ENCODE measurements at regions not wholly inside any gene's neighbourhood (a gene's known extent, or its start where the extent isn't known, plus 50 kb on each side); places are given as distances from the start of the nearest gene placed in this dataset.

DNA sequence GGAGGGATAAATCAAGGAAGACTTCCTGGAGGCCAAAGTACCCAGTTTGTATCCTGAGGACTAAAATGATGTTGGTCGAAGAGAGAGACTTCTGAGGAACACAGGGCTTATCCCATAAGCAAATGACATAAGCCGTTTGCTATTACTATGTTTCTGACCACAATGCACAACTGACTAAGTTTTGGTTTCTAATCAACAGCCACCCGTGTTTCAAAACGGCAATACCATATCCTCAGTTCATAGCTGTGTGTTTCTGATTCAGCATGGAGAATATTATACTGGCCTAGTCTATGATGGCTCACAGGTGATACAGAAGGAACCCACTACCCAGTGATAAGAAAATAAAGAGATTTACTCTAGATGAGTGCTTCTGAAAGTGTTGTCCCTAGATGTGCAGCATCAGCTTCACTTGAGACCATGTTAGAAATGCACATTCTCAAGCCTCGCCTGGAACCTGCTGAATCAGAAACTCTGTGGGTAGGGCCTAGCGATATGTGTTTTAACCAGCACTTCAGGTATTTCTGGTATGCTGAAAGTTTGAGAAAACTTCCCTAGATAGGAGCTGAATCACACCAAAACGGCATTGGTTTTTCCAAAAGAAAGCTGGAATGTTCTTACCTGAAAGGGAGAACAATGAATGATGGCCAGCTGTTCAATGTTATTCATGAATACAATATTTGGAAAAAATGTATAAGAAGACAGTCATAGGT lies 639.7 kb upstream of the NR2F2 start:
- DNase-seq (ENCODE audit: low read depth in 1 of 2, low spot score in 1 of 2): no peak
- H3K4me3 ChIP-seq (replicated peaks; ENCODE audit: insufficient read depth, low read length): no peak overlapping the region
- TF ChIP-seq POLR2AphosphoS5 (IDR thresholded peaks at IDR 0.05; ENCODE audit: low read depth) (no peak), GABPA (IDR thresholded peaks at IDR 0.05; ENCODE audit: low read depth) (no peak), SPI1 (IDR thresholded peaks at IDR 0.05; ENCODE audit: borderline replicate concordance, low read depth) (no peak)
- TF ChIP-seq, protein P1, sequence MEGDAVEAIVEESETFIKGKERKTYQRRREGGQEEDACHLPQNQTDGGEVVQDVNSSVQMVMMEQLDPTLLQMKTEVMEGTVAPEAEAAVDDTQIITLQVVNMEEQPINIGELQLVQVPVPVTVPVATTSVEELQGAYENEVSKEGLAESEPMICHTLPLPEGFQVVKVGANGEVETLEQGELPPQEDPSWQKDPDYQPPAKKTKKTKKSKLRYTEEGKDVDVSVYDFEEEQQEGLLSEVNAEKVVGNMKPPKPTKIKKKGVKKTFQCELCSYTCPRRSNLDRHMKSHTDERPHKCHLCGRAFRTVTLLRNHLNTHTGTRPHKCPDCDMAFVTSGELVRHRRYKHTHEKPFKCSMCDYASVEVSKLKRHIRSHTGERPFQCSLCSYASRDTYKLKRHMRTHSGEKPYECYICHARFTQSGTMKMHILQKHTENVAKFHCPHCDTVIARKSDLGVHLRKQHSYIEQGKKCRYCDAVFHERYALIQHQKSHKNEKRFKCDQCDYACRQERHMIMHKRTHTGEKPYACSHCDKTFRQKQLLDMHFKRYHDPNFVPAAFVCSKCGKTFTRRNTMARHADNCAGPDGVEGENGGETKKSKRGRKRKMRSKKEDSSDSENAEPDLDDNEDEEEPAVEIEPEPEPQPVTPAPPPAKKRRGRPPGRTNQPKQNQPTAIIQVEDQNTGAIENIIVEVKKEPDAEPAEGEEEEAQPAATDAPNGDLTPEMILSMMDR (IDR thresholded peaks at IDR 0.05; ENCODE audit: insufficient read depth, low read length): no peak
- TF ChIP-seq, protein P2, sequence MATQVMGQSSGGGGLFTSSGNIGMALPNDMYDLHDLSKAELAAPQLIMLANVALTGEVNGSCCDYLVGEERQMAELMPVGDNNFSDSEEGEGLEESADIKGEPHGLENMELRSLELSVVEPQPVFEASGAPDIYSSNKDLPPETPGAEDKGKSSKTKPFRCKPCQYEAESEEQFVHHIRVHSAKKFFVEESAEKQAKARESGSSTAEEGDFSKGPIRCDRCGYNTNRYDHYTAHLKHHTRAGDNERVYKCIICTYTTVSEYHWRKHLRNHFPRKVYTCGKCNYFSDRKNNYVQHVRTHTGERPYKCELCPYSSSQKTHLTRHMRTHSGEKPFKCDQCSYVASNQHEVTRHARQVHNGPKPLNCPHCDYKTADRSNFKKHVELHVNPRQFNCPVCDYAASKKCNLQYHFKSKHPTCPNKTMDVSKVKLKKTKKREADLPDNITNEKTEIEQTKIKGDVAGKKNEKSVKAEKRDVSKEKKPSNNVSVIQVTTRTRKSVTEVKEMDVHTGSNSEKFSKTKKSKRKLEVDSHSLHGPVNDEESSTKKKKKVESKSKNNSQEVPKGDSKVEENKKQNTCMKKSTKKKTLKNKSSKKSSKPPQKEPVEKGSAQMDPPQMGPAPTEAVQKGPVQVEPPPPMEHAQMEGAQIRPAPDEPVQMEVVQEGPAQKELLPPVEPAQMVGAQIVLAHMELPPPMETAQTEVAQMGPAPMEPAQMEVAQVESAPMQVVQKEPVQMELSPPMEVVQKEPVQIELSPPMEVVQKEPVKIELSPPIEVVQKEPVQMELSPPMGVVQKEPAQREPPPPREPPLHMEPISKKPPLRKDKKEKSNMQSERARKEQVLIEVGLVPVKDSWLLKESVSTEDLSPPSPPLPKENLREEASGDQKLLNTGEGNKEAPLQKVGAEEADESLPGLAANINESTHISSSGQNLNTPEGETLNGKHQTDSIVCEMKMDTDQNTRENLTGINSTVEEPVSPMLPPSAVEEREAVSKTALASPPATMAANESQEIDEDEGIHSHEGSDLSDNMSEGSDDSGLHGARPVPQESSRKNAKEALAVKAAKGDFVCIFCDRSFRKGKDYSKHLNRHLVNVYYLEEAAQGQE (IDR thresholded peaks at IDR 0.05; ENCODE audit: insufficient replicate concordance, low read depth): no peak
- no peak overlapping the region for H3K27ac ChIP-seq (replicated peaks)
- no peaks in the 10 kb centered on the region for H3K27me3 ChIP-seq (ENCODE audit: insufficient read depth, poor library complexity, severe bottlenecking)

DNA sequence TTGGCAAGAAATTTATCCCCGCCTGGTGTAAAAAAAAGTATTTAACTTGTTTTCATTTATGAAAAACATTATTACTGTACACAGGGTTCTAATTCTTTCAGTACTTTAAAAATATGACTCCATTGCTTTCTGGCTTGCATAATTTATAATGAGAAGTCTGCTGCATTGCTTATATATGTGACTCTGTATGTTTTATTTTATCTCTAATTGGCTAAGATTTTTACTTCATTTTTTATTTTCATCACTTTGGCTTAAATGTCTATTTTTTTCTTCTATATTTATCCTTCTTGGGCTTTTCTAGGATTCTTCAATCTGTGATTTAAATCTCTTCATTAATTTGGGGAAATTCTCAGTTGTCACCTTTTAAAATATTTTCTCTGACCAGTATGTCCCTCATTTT lies 636.6 kb upstream of the NR2F2 start:
- DNase-seq (ENCODE audit: low read depth in 1 of 2, low spot score in 1 of 2): no peak

DNA sequence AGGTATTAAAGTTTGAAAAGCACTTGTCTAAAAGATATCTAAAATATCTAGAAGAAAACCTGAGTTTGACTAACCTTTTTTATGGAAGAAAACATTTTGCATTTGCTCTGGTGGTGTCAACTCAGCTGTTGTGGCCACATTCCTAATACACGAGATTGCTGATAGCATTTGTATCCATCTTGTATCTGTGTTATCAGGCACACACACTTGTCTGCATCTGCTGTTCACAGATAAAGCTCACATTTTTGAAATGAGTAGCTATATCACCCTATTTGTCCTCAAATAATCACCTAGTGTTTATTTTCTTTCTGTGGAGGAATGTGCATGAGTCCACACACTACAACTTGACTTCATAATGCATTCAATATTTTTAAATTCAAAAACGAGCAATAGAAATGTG lies 632.3 kb upstream of the NR2F2 start:
- Histone ChIP-seq H3K27me3 (ENCODE audit: insufficient read depth, poor library complexity, severe bottlenecking) (no peaks in the 10 kb centered on the region), H3K4me3 (replicated peaks; ENCODE audit: insufficient read depth, low read length) (no peak overlapping the region), H3K27ac (replicated peaks) (no peak overlapping the region)
- DNase-seq (ENCODE audit: low read depth in 1 of 2, low spot score in 1 of 2): no peak
- TF ChIP-seq POLR2AphosphoS5 (IDR thresholded peaks at IDR 0.05; ENCODE audit: low read depth) (no peak), SPI1 (IDR thresholded peaks at IDR 0.05; ENCODE audit: borderline replicate concordance, low read depth) (no peak), GABPA (IDR thresholded peaks at IDR 0.05; ENCODE audit: low read depth) (no peak)
- TF ChIP-seq, protein P2 (IDR thresholded peaks at IDR 0.05; ENCODE audit: insufficient replicate concordance, low read depth): no peak
- TF ChIP-seq, protein P1 (IDR thresholded peaks at IDR 0.05; ENCODE audit: insufficient read depth, low read length): no peak

More for the DNA sequence above, 636.6 kb upstream of the NR2F2 start:
- no peaks in the 10 kb centered on the region for H3K27me3 ChIP-seq (ENCODE audit: insufficient read depth, poor library complexity, severe bottlenecking)
- no peak for TF ChIP-seq SPI1 (IDR thresholded peaks at IDR 0.05; ENCODE audit: borderline replicate concordance, low read depth)
- TF ChIP-seq, protein P1 (IDR thresholded peaks at IDR 0.05; ENCODE audit: insufficient read depth, low read length): no peak
- no peak for TF ChIP-seq POLR2AphosphoS5 (IDR thresholded peaks at IDR 0.05; ENCODE audit: low read depth)
- TF ChIP-seq, protein P2 (IDR thresholded peaks at IDR 0.05; ENCODE audit: insufficient replicate concordance, low read depth): no peak
- no peak for TF ChIP-seq GABPA (IDR thresholded peaks at IDR 0.05; ENCODE audit: low read depth)
- no peak overlapping the region for H3K4me3 ChIP-seq (replicated peaks; ENCODE audit: insufficient read depth, low read length)
- no peak overlapping the region for H3K27ac ChIP-seq (replicated peaks)
